Duodenal mucosa (tissue), 2 donors: ENCODE measurements at regions not wholly inside any gene's neighbourhood (a gene's known extent, or its start where the extent isn't known, plus 50 kb on each side); places are given as distances from the start of the nearest gene placed in this dataset.

Source experiments
- H3K27ac ChIP-seq: one replicate; pipeline ENCODE4 v1.7.0; 2013; ENCODE audit warnings: low read depth, low read length
- H3K27me3 ChIP-seq, 2 donors: one replicate each; pipeline ENCODE4 v1.7.0; 2013; ENCODE audit warnings: low read length in 2 of 2, control low read depth in 1 of 2; ENCODE audit not compliant: insufficient read depth in 2 of 2, control insufficient read depth in 1 of 2
- H3K36me3 ChIP-seq, 2 donors: one replicate each; pipeline ENCODE4 v1.7.0; 2013; ENCODE audit warnings: low read length in 2 of 2, control low read depth in 1 of 2; ENCODE audit not compliant: insufficient read depth in 2 of 2, control insufficient read depth in 1 of 2
- H3K4me1 ChIP-seq, 2 donors: one replicate each; pipeline ENCODE4 v1.7.0; 2013; ENCODE audit warnings: low read length in 2 of 2, control low read depth in 1 of 2; ENCODE audit not compliant: insufficient read depth in 2 of 2, control insufficient read depth in 1 of 2
- H3K4me3 ChIP-seq, 2 donors: one replicate each; pipeline ENCODE4 v1.7.0; 2013; ENCODE audit warnings: low read length in 2 of 2, low read depth in 1 of 2
- H3K9ac ChIP-seq, 2 donors: one replicate each; pipeline ENCODE4 v1.7.0; 2013; ENCODE audit warnings: low read length in 2 of 2, low read depth in 1 of 2
- H3K9me3 ChIP-seq, 2 donors: one replicate each; pipeline ENCODE4 v1.7.0; 2013; ENCODE audit warnings: low read length in 2 of 2, control low read depth in 1 of 2; ENCODE audit not compliant: control insufficient read depth in 1 of 2

- no peaks in the 10 kb centered on the region for H3K36me3 ChIP-seq
- H3K9ac ChIP-seq, result no peak overlapping the region
- peaks cover 0 to 4% of the 10 kb centered on the region in 2 donors for H3K4me1 ChIP-seq
- no peaks in the 10 kb centered on the region for H3K9me3 ChIP-seq
- H3K27me3 ChIP-seq, result no peaks in the 10 kb centered on the region
- no peak overlapping the region for H3K27ac ChIP-seq
- peak overlapping the region; percentile 26 to 53 for H3K4me3 ChIP-seq
Observed at GRCh38 chr21:28089599-28090441, 902.9 kb downstream of the LTN1 start.

- H3K36me3 ChIP-seq, result no peaks in the 10 kb centered on the region
- H3K27ac ChIP-seq, result no peak overlapping the region
- no peak overlapping the region for H3K4me3 ChIP-seq
- H3K9me3 ChIP-seq, result no peaks in the 10 kb centered on the region
- H3K27me3 ChIP-seq, result no peaks in the 10 kb centered on the region
- H3K9ac ChIP-seq, result no peak overlapping the region
- H3K4me1 ChIP-seq, result peaks cover 0 to 4% of the 10 kb centered on the region in 2 donors
Observed at GRCh38 chr21:28086861-28087581, 905.7 kb downstream of the LTN1 start.

DNA sequence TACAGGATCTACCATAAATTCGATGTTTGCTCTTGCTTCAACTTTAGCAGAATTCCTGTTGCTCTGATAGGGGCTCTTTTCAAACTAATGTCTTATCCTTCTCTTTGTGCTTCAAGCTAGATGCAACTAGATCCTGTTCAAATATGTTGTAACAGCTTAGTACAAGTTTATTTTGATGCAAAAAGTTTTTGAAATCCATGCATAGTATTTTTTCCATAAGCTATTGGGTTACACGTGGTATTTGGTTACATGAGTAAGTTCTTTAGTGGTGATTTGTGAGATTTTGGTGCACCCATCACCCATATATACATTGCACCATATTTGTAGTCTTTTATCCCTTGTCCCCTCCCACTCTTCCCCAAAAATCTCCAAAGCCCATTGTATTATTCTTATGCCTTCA is 907.7 kb downstream of the LTN1 start:
- no peaks in the 10 kb centered on the region for H3K27me3 ChIP-seq

DNA sequence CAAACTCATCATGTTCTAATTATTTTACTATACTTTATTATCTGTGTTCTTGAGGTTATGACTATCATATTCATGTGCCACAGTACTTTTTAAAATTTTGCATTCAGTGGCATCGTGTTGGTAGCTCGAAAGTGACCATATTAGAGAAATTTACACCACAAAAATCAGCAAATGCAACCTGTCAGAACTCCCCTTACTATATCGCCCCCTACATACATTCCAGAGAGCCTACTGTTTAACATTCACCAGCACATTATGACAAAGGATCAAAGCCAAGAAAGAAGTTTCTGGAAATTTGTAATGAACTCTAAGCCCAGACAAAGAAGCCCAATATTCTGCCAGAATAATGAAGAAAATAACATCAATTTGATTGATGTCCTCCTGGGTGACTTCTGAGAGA is 909.3 kb downstream of the LTN1 start:
- Histone ChIP-seq H3K4me1 (no peaks in the 10 kb centered on the region), H3K9ac (no peak overlapping the region), H3K27me3 (no peaks in the 10 kb centered on the region), H3K27ac (no peak overlapping the region), H3K4me3 (no peak overlapping the region), H3K9me3 (no peaks in the 10 kb centered on the region), H3K36me3 (no peaks in the 10 kb centered on the region)

More for the DNA sequence above, 907.7 kb downstream of the LTN1 start:
- no peak overlapping the region for H3K4me3 ChIP-seq
- H3K9ac ChIP-seq, result no peak overlapping the region
- no peaks in the 10 kb centered on the region for H3K36me3 ChIP-seq
- no peaks in the 10 kb centered on the region for H3K9me3 ChIP-seq
- no peak overlapping the region for H3K27ac ChIP-seq
- peaks cover 0 to 3% of the 10 kb centered on the region in 2 donors for H3K4me1 ChIP-seq

DNA sequence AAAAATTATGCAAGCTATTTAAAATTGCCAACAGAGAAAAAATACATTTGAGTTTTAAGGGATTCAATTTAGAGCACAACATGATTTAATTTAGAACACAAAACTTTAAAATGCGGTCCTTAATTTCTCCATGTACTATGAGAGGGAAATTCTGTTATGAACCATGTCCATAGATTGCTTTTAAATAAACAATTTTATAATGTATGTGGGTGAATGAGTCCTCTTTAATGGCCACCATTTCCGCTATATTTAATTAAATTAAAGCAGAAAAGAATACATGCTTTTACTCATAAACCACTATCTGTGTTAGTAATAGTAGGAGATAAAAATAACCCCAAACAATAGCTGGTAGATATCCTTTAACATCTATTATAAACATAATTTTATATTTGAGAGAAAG is 914.6 kb downstream of the LTN1 start:
- no peak overlapping the region for H3K27ac ChIP-seq
- H3K4me3 ChIP-seq, result no peak overlapping the region
- no peak overlapping the region for H3K9ac ChIP-seq
- no peaks in the 10 kb centered on the region for H3K36me3 ChIP-seq
- no peaks in the 10 kb centered on the region for H3K27me3 ChIP-seq
- no peaks in the 10 kb centered on the region for H3K9me3 ChIP-seq
- H3K4me1 ChIP-seq, result no peaks in the 10 kb centered on the region

DNA sequence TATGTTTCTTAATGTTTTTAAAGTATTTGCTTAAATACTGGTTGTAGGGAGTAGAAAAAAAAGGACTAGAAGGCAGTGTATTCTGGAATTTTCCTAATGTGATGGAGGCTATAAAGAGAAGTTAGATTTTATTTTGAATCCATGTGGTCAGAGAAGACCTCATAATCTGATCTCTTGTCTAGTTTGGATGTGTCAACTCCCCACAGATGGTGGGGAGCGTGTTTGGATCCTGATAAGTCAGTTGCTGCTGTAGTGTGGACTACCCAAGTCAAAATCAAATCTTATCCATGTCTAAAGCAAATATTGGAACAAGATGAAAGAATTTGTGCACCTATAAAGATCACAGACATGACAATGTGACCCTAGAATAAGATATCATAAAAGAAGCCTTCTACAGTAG is 918.0 kb downstream of the LTN1 start:
- H3K27ac ChIP-seq, result no peak overlapping the region
- H3K4me3 ChIP-seq, result no peak overlapping the region
- H3K4me1 ChIP-seq, result no peaks in the 10 kb centered on the region
- no peak overlapping the region for H3K9ac ChIP-seq
- no peaks in the 10 kb centered on the region for H3K9me3 ChIP-seq
- H3K27me3 ChIP-seq, result no peaks in the 10 kb centered on the region
- H3K36me3 ChIP-seq, result no peaks in the 10 kb centered on the region

DNA sequence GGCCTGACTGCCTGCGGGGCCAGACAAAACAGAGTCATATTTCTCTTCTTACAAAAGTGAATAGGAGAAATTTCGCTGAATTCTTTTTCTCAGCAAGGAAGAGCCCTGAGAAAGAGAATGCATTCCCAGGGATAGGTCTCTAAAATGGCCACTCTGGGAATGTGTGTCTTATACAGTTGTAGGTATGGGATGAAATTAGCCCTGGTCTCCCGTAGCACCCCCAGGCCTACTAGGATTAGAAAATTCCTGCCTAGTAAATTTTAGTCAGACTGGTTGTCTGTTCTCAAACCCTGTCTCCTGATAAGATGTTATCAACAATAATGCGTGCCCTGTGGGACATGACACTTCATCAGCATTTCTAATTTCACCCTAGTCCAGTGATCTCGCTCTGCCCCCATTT is 920.1 kb downstream of the LTN1 start:
- Histone ChIP-seq H3K36me3 (no peaks in the 10 kb centered on the region), H3K9ac (no peak overlapping the region), H3K27ac (no peak overlapping the region), H3K27me3 (no peaks in the 10 kb centered on the region), H3K9me3 (no peaks in the 10 kb centered on the region), H3K4me3 (no peak overlapping the region), H3K4me1 (no peaks in the 10 kb centered on the region)

- Histone ChIP-seq H3K36me3 (no peaks in the 10 kb centered on the region), H3K9ac (no peak overlapping the region), H3K27me3 (no peaks in the 10 kb centered on the region), H3K27ac (no peak overlapping the region), H3K4me3 (no peak overlapping the region), H3K4me1 (no peaks in the 10 kb centered on the region), H3K9me3 (no peaks in the 10 kb centered on the region)
Observed at GRCh38 chr21:28069450-28069923, 923.2 kb downstream of the LTN1 start.

- Histone ChIP-seq H3K4me3 (no peak overlapping the region), H3K27me3 (no peaks in the 10 kb centered on the region), H3K9ac (no peak overlapping the region), H3K9me3 (no peaks in the 10 kb centered on the region), H3K36me3 (no peaks in the 10 kb centered on the region), H3K4me1 (no peaks in the 10 kb centered on the region), H3K27ac (no peak overlapping the region)
Observed at GRCh38 chr21:28068455-28069358, 924.0 kb downstream of the LTN1 start.
